H9 (cell line): ENCODE measurements at regions not wholly inside any gene's neighbourhood (a gene's known extent, or its start where the extent isn't known, plus 50 kb on each side); places are given as distances from the start of the nearest gene placed in this dataset.

Experiments
- DNase-seq: peaks from one replicate; pipeline ENCODE4 v3.0.0-alpha.2; 2017
- H2AFZ ChIP-seq: one replicate; pipeline ENCODE4 v1.6.1; 2013; ENCODE audit warnings: mild to moderate bottlenecking, low read length, control low read depth, moderate library complexity
- H2AK5ac ChIP-seq: 2 replicates; pipeline ENCODE4 v1.6.1; 2013; ENCODE audit warnings: low read length, control low read depth, mixed read lengths; ENCODE audit not compliant: insufficient read length
- H2BK120ac ChIP-seq: one replicate; pipeline ENCODE4 v1.6.1; 2013; ENCODE audit warnings: low read depth, mild to moderate bottlenecking, low read length, control low read depth, inconsistent platforms; ENCODE audit not compliant: poor library complexity, severe bottlenecking
- H2BK12ac ChIP-seq: 2 replicates; pipeline ENCODE4 v1.6.1; 2013; ENCODE audit warnings: low read length, control low read depth, mixed read lengths, low read depth; ENCODE audit not compliant: insufficient read length
- H2BK15ac ChIP-seq: 2 replicates; pipeline ENCODE4 v1.6.1; 2013; ENCODE audit warnings: low read depth, low read length, control low read depth
- H2BK20ac ChIP-seq: one replicate; pipeline ENCODE4 v1.6.1; 2013; ENCODE audit warnings: low read depth, mild to moderate bottlenecking, low read length, control low read depth, inconsistent platforms; ENCODE audit not compliant: poor library complexity, severe bottlenecking
- H2BK5ac ChIP-seq: 2 replicates; pipeline ENCODE4 v1.6.1; 2013; ENCODE audit warnings: low read length, control low read depth, mixed read lengths; ENCODE audit not compliant: insufficient read length
- H3K14ac ChIP-seq: 2 replicates; pipeline ENCODE4 v1.6.1; 2013; ENCODE audit warnings: low read length, control low read depth; ENCODE audit not compliant: insufficient read depth
- H3K18ac ChIP-seq: 2 replicates; pipeline ENCODE4 v1.6.1; 2013; ENCODE audit warnings: low read depth, mild to moderate bottlenecking, mixed read lengths, low read length, control low read depth; ENCODE audit not compliant: insufficient read length
- H3K23ac ChIP-seq: 2 replicates; pipeline ENCODE4 v1.6.1; 2013; ENCODE audit warnings: low read length, control low read depth, mixed read lengths, low read depth; ENCODE audit not compliant: insufficient read length
- H3K23me2 ChIP-seq: 2 replicates; pipeline ENCODE4 v1.6.1; 2013; ENCODE audit warnings: low read depth, mild to moderate bottlenecking, mixed read lengths, low read length, control low read depth; ENCODE audit not compliant: insufficient read length, poor library complexity, severe bottlenecking
- H3K27ac ChIP-seq: 2 replicates; pipeline ENCODE4 v1.5.1; 2013; ENCODE audit warnings: low read length, control low read depth, mixed read lengths, low read depth; ENCODE audit not compliant: insufficient read length
- H3K27me3 ChIP-seq: 2 replicates; pipeline ENCODE4 v1.6.1; 2013; ENCODE audit warnings: low read length, control low read depth, inconsistent platforms; ENCODE audit not compliant: insufficient read depth
- H3K4ac ChIP-seq: 2 replicates; pipeline ENCODE4 v1.6.1; 2013; ENCODE audit warnings: low read depth, mild to moderate bottlenecking, control low read depth, inconsistent platforms, low read length, moderate library complexity
- H3K4me1 ChIP-seq: 2 replicates; pipeline ENCODE4 v1.6.1; 2013; ENCODE audit warnings: low read length, control low read depth, inconsistent platforms; ENCODE audit not compliant: insufficient read depth
- H3K4me2 ChIP-seq: 2 replicates; pipeline ENCODE4 v1.6.1; 2013; ENCODE audit warnings: low read length, control low read depth, mixed read lengths; ENCODE audit not compliant: insufficient read length, insufficient read depth
- H3K56ac ChIP-seq: 2 replicates; pipeline ENCODE4 v1.6.1; 2013; ENCODE audit warnings: low read depth, mild to moderate bottlenecking, mixed read lengths, low read length, control low read depth; ENCODE audit not compliant: insufficient read length
- H3K79me1 ChIP-seq: 2 replicates; pipeline ENCODE4 v1.6.1; 2013; ENCODE audit warnings: low read depth, mild to moderate bottlenecking, moderate library complexity, low read length, control low read depth, inconsistent platforms; ENCODE audit not compliant: insufficient read depth, poor library complexity, severe bottlenecking
- H3K79me2 ChIP-seq: 2 replicates; pipeline ENCODE4 v1.6.1; 2013; ENCODE audit warnings: low read length, control low read depth, inconsistent platforms; ENCODE audit not compliant: insufficient read depth
- H3K9ac ChIP-seq: 2 replicates; pipeline ENCODE4 v1.6.1; 2013; ENCODE audit warnings: low read length, control low read depth, mixed read lengths; ENCODE audit not compliant: insufficient read length; ENCODE audit errors: extremely low read depth
- H3K9me3 ChIP-seq: one replicate; pipeline ENCODE4 v1.6.1; 2013; ENCODE audit warnings: low read depth, low read length, inconsistent platforms; ENCODE audit not compliant: control insufficient read depth
- H3T11ph ChIP-seq: one replicate; pipeline ENCODE4 v1.6.1; 2013; ENCODE audit warnings: mild to moderate bottlenecking, low read length, control low read depth, inconsistent platforms
- H4K20me1 ChIP-seq: one replicate; pipeline ENCODE4 v1.6.1; 2013; ENCODE audit not compliant: control insufficient read depth, insufficient read length, insufficient read depth
- H4K5ac ChIP-seq: 2 replicates; pipeline ENCODE4 v1.6.1; 2013; ENCODE audit warnings: low read depth, mild to moderate bottlenecking, mixed read lengths, low read length, control low read depth; ENCODE audit not compliant: insufficient read length
- H4K8ac ChIP-seq: replicated peaks from 2 replicates; pipeline ENCODE4 v1.6.1; 2013; ENCODE audit warnings: low read length, control low read depth, mixed read lengths, low read depth; ENCODE audit not compliant: insufficient read length
- H4K91ac ChIP-seq: 2 replicates; pipeline ENCODE4 v1.6.1; 2013; ENCODE audit warnings: low read depth, mild to moderate bottlenecking, moderate library complexity, mixed read lengths, low read length, control low read depth; ENCODE audit not compliant: insufficient read length
- H3K27ac Mint-ChIP-seq, 3 experiments: 2 replicates in 2 of 3; 3 replicates in 1 of 3; pipeline ENCODE4 v1.8.0; 2020 to 2021; ENCODE audit warnings: mixed read lengths in 3 of 3, mild to moderate bottlenecking in 1 of 3, moderate library complexity in 1 of 3
- H3K27me3 Mint-ChIP-seq: 2 replicates; pipeline ENCODE4 v1.8.0; 2021; ENCODE audit warnings: low read depth, mild to moderate bottlenecking, moderate library complexity, mixed read lengths
- H3K36me3 Mint-ChIP-seq, 3 experiments: 2 replicates in 2 of 3; 3 replicates in 1 of 3; pipeline ENCODE4 v1.8.0; 2020 to 2021; ENCODE audit warnings: low read depth in 3 of 3, mixed read lengths in 3 of 3; ENCODE audit not compliant: insufficient read depth in 1 of 3
- H3K4me1 Mint-ChIP-seq, 2 experiments: 2 replicates each; pipeline ENCODE4 v1.8.0; 2020; ENCODE audit warnings: mixed read lengths in 2 of 2
- H3K4me3 Mint-ChIP-seq, 2 experiments: 2 replicates in 1 of 2; 3 replicates in 1 of 2; pipeline ENCODE4 v1.8.0; 2020 to 2021; ENCODE audit warnings: mild to moderate bottlenecking in 2 of 2, mixed read lengths in 2 of 2, moderate library complexity in 1 of 2
- H3K9me3 Mint-ChIP-seq, 2 experiments: 2 replicates in 1 of 2; 3 replicates in 1 of 2; pipeline ENCODE4 v1.8.0; 2020; ENCODE audit warnings: mild to moderate bottlenecking in 2 of 2, mixed read lengths in 2 of 2, moderate library complexity in 1 of 2
- CTCF ChIP-seq: fragments of 200-600 bp; sonication (generic); conservative IDR thresholded peaks from 3 replicates; pipeline ENCODE4 v1.8.0; 2021; ENCODE audit warnings: antibody characterized with exemption, mild to moderate bottlenecking
- WGBS: extraction: QIAGEN DNeasy Blood & Tissue Kit; methylation state at CpG from one replicate; pipeline ENCODE4 v1.1.7; 2013; ENCODE audit warnings: missing lambda C conversion rate, low lambda C conversion rate, mixed read lengths; ENCODE audit not compliant: insufficient read length; ENCODE audit errors: extremely low coverage; 5-methylcytosine and 5-hydroxymethylcytosine counted together

GRCh38 chr6:105763866-105764265, 322.3 kb upstream of the PRDM1 start:
- H3K27me3 ChIP-seq: no peaks in the 10 kb centered on the region
- H3K79me1 ChIP-seq: no peaks in the 10 kb centered on the region
- H3K14ac ChIP-seq: no peak overlapping the region
- H4K20me1 ChIP-seq: no peaks in the 10 kb centered on the region
- H3K4me3 Mint-ChIP-seq: no peak overlapping the region
- H3K27ac ChIP-seq: no peak overlapping the region
- H2BK15ac ChIP-seq: no peak overlapping the region
- no peak overlapping the region for H3K4me2 ChIP-seq
- DNase-seq: no peak
- TF ChIP-seq CTCF: no peak
- no peaks in the 10 kb centered on the region for H3K79me2 ChIP-seq
- no peak overlapping the region for H3K56ac ChIP-seq
- H3K27me3 Mint-ChIP-seq: no peaks in the 10 kb centered on the region; the same call in 1 of the 2 replicates
- H3K9me3 Mint-ChIP-seq: no peaks in the 10 kb centered on the region
- no peak overlapping the region for H3K23ac ChIP-seq
- H3K9ac ChIP-seq: no peak overlapping the region
- no peak overlapping the region for H3K4ac ChIP-seq
- no peak overlapping the region for H2BK12ac ChIP-seq
- H3K4me1 ChIP-seq: no peaks in the 10 kb centered on the region; the same call in 1 of the 2 replicates
- no CpG with 5 or more reads among the region's 2 CpGs for WGBS
- no peak overlapping the region for H4K91ac ChIP-seq
- no peak overlapping the region for H3T11ph ChIP-seq
- no peak overlapping the region for H4K5ac ChIP-seq
- no peak overlapping the region for H3K18ac ChIP-seq
- no peak overlapping the region for H2AFZ ChIP-seq
- no peak overlapping the region for H2BK20ac ChIP-seq
- H3K27ac Mint-ChIP-seq: no peak overlapping the region; a peak in 1 of 7 replicates
- peaks cover 3 to 5% of the 10 kb centered on the region in 2 experiments; a peak in 1 of 4 replicates for H3K4me1 Mint-ChIP-seq
- no peak overlapping the region for H4K8ac ChIP-seq
- H3K9me3 ChIP-seq: no peaks in the 10 kb centered on the region
- no peaks in the 10 kb centered on the region for H3K36me3 Mint-ChIP-seq
- H3K23me2 ChIP-seq: no peaks in the 10 kb centered on the region
- no peak overlapping the region for H2BK5ac ChIP-seq
- H2AK5ac ChIP-seq: no peak overlapping the region
- H2BK120ac ChIP-seq: no peak overlapping the region
